Upper lobe of left lung (tissue), 6 donors: ENCODE measurements at regions not wholly inside any gene's neighbourhood (a gene's known extent, or its start where the extent isn't known, plus 50 kb on each side); places are given as distances from the start of the nearest gene placed in this dataset.
"Not testable (repeated sequence)": the region's sequence is repeated elsewhere in the genome, so short reads cannot be mapped to it uniquely, and the experiment has no call there.

Experiments
- ATAC-seq, 2 donors: fragments of 200-7000 bp; cut with Tn5 transposase; one replicate each; pipeline ENCODE4 v1.9.1; 2022; ENCODE audit warnings: mild to moderate bottlenecking in 2 of 2, moderate library complexity in 2 of 2; ENCODE audit not compliant: low FRiP score in 2 of 2
- DNase-seq, 2 donors: peaks; one replicate each; pipeline ENCODE4 v3.0.0-alpha.2; 2019 to 2020
- H3K27ac ChIP-seq, 4 donors: fragments of 200-600 bp; sonication (generic); one replicate each; pipeline ENCODE4 v1.5.1; 2016 to 2019
- H3K27me3 ChIP-seq, 4 donors: fragments of 200-600 bp; sonication (generic); one replicate each; pipeline ENCODE4 v1.5.1; 2017 to 2019
- H3K36me3 ChIP-seq, 4 donors: fragments of 200-600 bp; sonication (generic); one replicate each; pipeline ENCODE4 v1.5.1; 2016 to 2019
- H3K4me1 ChIP-seq, 4 donors: fragments of 200-600 bp; sonication (generic); one replicate each; pipeline ENCODE4 v1.5.1; 2018 to 2019
- H3K4me3 ChIP-seq, 4 donors: fragments of 200-600 bp; sonication (generic); one replicate each; pipeline ENCODE4 v1.5.1; 2017 to 2019; ENCODE audit warnings: mild to moderate bottlenecking in 2 of 4, moderate library complexity in 1 of 4
- H3K9me3 ChIP-seq, 4 donors: fragments of 200-600 bp; sonication (generic); one replicate each; pipeline ENCODE4 v1.5.1; 2018 to 2019
- CTCF ChIP-seq, 6 experiments: fragments of 450-650 bp in 4 of 6; fragments of 200-600 bp in 2 of 6; sonication (generic) in 2 of 6; IDR thresholded peaks; one replicate each; pipeline ENCODE4 v1.5.1; 2016 to 2019; ENCODE audit warnings: antibody characterized with exemption in 6 of 6
- EP300 ChIP-seq, 4 donors: sonication (generic); formaldehyde crosslinking; IDR thresholded peaks; one replicate each; pipeline ENCODE4 v1.5.1; 2017; ENCODE audit warnings: antibody characterized with exemption in 4 of 4, control low read depth in 2 of 4
- POLR2A ChIP-seq, 4 donors: fragments of 450-650 bp; IDR thresholded peaks; one replicate each; pipeline ENCODE4 v1.5.1; 2016 to 2017; ENCODE audit warnings: antibody characterized with exemption in 4 of 4, mild to moderate bottlenecking in 2 of 4
- POLR2AphosphoS5 ChIP-seq, 2 donors: sonication (generic); formaldehyde crosslinking; IDR thresholded peaks; one replicate each; pipeline ENCODE4 v1.5.1; 2017; ENCODE audit warnings: antibody characterized with exemption in 2 of 2
- whole genome bisulfite sequencing, 2 donors: methylation state at CpG; one replicate each; pipeline ENCODE4 v1.1.5; 2017 to 2018; 5-methylcytosine and 5-hydroxymethylcytosine counted together
- donor health status: DM: no; HTN: no; CAD: no; lungs with moderate emphysema.
- donor health status: DM: no; HTN: yes; CAD: no; lungs with severe emphysema.

- Histone ChIP-seq H3K4me1 (no peaks in the 10 kb centered on the region), H3K4me3 (no peak overlapping the region), H3K27me3 (no peaks in the 10 kb centered on the region), H3K9me3 (no peaks in the 10 kb centered on the region), H3K36me3 (no peaks in the 10 kb centered on the region), H3K27ac (no peak overlapping the region)
- no peak for DNase-seq
- TF ChIP-seq POLR2AphosphoS5 (IDR thresholded peaks at IDR 0.05) (no peak), CTCF (IDR thresholded peaks at IDR 0.05) (peak in 1 of 6 experiments; percentile 39)
- WGBS, 2 donors = 20 to 49% methylated on average over 8 of the region's 8 CpGs
- no peak for ATAC-seq
Observed at GRCh38 chr19:20367811-20368294, 197.7 kb downstream of the ZNF737 start.

DNA sequence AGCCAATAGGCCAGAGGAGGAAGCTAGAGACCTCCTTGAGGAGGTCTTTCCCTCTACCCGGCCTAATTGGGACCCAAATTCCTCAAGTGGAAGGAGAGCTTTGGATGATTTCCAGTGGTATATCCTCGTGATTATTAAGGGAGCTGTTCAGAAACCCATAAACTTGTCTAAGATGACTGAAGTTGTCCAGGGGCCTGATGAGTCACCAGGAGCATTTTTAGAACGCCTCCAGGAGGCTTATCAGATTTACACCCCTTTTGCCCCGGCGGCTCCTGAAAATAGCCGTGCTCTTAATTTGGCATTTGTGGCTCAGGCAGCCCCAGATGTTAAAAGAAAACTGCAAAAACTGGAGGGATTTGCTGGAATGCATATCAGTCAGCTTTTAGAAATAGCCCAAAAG is 198.1 kb downstream of the ZNF486 start:
- Histone ChIP-seq H3K36me3 (no peaks in the 10 kb centered on the region), H3K27me3 (no peaks in the 10 kb centered on the region), H3K9me3 (no peaks in the 10 kb centered on the region), H3K4me3 (no peak overlapping the region), H3K4me1 (no peaks in the 10 kb centered on the region), H3K27ac (no peak overlapping the region)
- WGBS, 2 donors = 46 to 76% methylated on average over 6 of the region's 6 CpGs
- no peak for DNase-seq
- TF ChIP-seq POLR2A (IDR thresholded peaks at IDR 0.05) = no peak
- no peak for ATAC-seq

GRCh38 chr19:20359933-20360720 is 193.1 kb downstream of the ZNF486 start:
- Histone ChIP-seq H3K9me3 (peaks cover 0 to 12% (median 0%) of the 10 kb centered on the region in 4 donors), H3K4me1 (no peaks in the 10 kb centered on the region), H3K36me3 (no peaks in the 10 kb centered on the region), H3K27me3 (no peaks in the 10 kb centered on the region), H3K4me3 (no peak overlapping the region), H3K27ac (no peak overlapping the region)
- ATAC-seq (no peak), DNase-seq (no peak)
- TF ChIP-seq CTCF (IDR thresholded peaks at IDR 0.05) (no peak), POLR2A (IDR thresholded peaks at IDR 0.05) (no peak), EP300 (IDR thresholded peaks at IDR 0.05) (no peak), POLR2AphosphoS5 (IDR thresholded peaks at IDR 0.05) (no peak)
- WGBS, 2 donors = 55 to 62% methylated on average over 11 of the region's 11 CpGs

DNA sequence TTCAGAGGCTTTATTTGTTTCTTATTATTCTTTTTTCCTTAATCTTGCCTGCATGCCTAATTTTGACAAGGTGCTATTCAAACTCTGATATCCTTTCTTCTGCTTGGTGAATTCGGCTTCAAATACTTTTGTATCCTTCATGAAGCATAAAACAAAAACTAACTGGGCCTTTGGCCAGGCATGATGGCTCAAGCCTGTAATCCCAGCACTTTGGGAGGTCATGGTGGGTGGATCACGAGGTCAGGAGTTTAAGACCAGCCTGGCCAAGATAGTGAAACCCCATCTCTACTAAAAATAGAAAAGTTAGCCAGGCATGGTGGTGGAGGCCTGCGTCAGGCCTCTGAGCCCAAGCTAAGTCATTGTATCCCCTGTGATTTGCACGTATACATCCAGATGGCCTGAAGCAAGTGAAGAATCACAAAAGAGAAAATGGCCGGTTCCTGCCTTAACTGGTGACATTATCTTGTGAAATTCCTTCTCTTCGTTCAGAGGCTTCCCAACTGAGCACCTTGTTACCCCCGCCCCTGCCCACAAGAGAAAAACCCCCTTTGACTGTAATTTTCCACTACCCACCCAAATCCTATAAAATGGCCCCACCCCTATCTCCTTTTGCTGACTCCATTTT is 191.9 kb downstream of the ZNF486 start:
- DNase-seq, H3K4me3 ChIP-seq, H3K27me3 ChIP-seq, H3K4me1 ChIP-seq, ATAC-seq, H3K27ac ChIP-seq, H3K36me3 ChIP-seq: not testable (repeated sequence)
- peaks cover 0 to 12% (median 0%) of the 10 kb centered on the region in 4 donors for H3K9me3 ChIP-seq
- WGBS, 2 donors = 86 to 94% methylated on average over 7 of the region's 7 CpGs

GRCh38 chr19:20357921-20358320 is 190.9 kb downstream of the ZNF486 start:
- 71 to 76% methylated on average over 6 of the region's 6 CpGs for WGBS, 2 donors
- TF ChIP-seq POLR2A (IDR thresholded peaks at IDR 0.05) (no peak), CTCF (IDR thresholded peaks at IDR 0.05) (no peak), EP300 (IDR thresholded peaks at IDR 0.05) (no peak), POLR2AphosphoS5 (IDR thresholded peaks at IDR 0.05) (no peak)
- no peaks in the 10 kb centered on the region for H3K36me3 ChIP-seq
- H3K9me3 ChIP-seq = peaks cover 0 to 12% (median 0%) of the 10 kb centered on the region in 4 donors
- no peaks in the 10 kb centered on the region for H3K27me3 ChIP-seq
- no peaks in the 10 kb centered on the region for H3K4me1 ChIP-seq
- H3K4me3 ChIP-seq = no peak overlapping the region
- no peak overlapping the region for H3K27ac ChIP-seq
- DNase-seq (no peak), ATAC-seq (no peak)

DNA sequence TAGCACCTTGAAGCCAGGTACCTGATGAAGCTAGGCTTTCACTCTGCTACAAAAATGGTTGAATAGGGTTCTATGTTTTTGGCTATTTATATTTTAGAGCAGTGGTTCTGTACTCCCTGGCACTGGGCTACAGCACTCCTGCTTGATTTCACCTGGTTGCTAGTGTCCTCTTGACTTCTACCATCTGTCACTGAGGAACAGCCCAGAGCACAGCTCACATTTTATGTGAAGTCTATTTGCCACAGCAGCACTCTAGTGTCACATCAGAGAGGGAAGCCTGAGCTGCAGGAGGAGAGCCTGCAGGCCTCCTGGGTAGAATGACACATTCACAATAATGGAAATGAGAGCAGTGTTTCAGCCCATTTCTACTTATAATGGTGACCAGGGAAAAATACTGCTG is 184.2 kb downstream of the ZNF486 start:
- TF ChIP-seq CTCF (IDR thresholded peaks at IDR 0.05) (no peak), EP300 (IDR thresholded peaks at IDR 0.05) (no peak), POLR2A (IDR thresholded peaks at IDR 0.05) (no peak), POLR2AphosphoS5 (IDR thresholded peaks at IDR 0.05) (no peak)
- no peak for ATAC-seq
- DNase-seq = no peak

More for the DNA sequence above, 184.2 kb downstream of the ZNF486 start:
- H3K36me3 ChIP-seq = no peaks in the 10 kb centered on the region
- no peaks in the 10 kb centered on the region for H3K4me1 ChIP-seq
- H3K4me3 ChIP-seq = no peak overlapping the region
- no peaks in the 10 kb centered on the region for H3K27me3 ChIP-seq
- peaks cover 0 to 6% (median 0%) of the 10 kb centered on the region in 4 donors for H3K9me3 ChIP-seq
- H3K27ac ChIP-seq = no peak overlapping the region
